HFF-Myc (cell line): ENCODE measurements at regions not wholly inside any gene's neighbourhood (a gene's known extent, or its start where the extent isn't known, plus 50 kb on each side); places are given as distances from the start of the nearest gene placed in this dataset.

Source experiments
- DNase-seq: peaks from one replicate; pipeline ENCODE4 v3.0.0-alpha.2; 2011; ENCODE audit warnings: low read depth; ENCODE audit errors: extremely low read depth
- H3K4me3 ChIP-seq: replicated peaks from 2 replicates; pipeline ENCODE4 v1.5.1; 2011; ENCODE audit warnings: low read depth, mild to moderate bottlenecking, control low read depth, low read length
- TF ChIP-seq, protein P1 (sequence below): IDR thresholded peaks from 2 replicates; pipeline ENCODE4 v1.5.1; 2012; ENCODE audit warnings: mild to moderate bottlenecking, low read depth, low read length, control low read depth; ENCODE audit errors: missing control alignments

DNA sequence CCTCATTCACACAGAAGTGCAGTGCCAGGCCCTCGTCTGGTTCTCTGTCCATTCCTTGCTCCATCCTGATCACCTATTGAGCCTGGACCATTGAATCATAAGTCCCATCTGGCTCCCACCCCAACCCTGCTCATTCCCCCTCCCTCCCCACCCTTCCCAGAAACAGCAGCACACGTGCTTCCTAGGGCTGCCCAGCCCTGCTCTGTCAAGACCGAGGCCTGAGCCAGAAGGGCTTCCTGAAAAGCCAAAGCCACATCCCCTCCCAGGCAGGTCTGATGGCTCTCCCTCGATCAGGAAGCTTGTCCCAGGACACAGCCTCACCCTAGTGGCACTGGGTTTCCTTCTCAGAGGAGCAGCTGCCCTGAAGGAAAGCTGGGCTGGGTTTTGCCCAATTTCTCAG is 79.8 kb upstream of the FZD7 start:
- TF ChIP-seq, protein P1, sequence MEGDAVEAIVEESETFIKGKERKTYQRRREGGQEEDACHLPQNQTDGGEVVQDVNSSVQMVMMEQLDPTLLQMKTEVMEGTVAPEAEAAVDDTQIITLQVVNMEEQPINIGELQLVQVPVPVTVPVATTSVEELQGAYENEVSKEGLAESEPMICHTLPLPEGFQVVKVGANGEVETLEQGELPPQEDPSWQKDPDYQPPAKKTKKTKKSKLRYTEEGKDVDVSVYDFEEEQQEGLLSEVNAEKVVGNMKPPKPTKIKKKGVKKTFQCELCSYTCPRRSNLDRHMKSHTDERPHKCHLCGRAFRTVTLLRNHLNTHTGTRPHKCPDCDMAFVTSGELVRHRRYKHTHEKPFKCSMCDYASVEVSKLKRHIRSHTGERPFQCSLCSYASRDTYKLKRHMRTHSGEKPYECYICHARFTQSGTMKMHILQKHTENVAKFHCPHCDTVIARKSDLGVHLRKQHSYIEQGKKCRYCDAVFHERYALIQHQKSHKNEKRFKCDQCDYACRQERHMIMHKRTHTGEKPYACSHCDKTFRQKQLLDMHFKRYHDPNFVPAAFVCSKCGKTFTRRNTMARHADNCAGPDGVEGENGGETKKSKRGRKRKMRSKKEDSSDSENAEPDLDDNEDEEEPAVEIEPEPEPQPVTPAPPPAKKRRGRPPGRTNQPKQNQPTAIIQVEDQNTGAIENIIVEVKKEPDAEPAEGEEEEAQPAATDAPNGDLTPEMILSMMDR = no peak
- DNase-seq = no peak

DNA sequence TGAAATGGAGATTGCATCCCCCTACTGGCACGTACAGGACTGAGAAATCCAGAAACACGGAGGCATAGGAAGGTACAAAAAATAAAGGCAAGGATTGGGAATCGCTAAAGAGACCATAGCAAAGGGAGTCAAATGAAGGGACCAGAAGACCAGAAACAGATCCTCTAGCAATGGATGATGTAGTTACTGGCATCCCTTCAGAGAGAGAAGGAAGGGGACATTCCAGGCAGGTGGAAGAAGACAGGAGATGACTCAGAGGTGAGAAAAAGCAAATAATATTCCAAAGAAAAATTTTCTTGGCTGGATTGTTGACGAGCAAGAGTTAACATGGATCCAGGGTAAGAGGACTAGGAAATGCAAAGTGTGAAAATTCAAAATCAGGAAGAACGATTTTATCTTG is 78.4 kb upstream of the FZD7 start:
- no peak overlapping the region for H3K4me3 ChIP-seq
- no peak for DNase-seq
- TF ChIP-seq, protein P1 = no peak

More for the DNA sequence above, 79.8 kb upstream of the FZD7 start:
- no peak overlapping the region for H3K4me3 ChIP-seq

DNA sequence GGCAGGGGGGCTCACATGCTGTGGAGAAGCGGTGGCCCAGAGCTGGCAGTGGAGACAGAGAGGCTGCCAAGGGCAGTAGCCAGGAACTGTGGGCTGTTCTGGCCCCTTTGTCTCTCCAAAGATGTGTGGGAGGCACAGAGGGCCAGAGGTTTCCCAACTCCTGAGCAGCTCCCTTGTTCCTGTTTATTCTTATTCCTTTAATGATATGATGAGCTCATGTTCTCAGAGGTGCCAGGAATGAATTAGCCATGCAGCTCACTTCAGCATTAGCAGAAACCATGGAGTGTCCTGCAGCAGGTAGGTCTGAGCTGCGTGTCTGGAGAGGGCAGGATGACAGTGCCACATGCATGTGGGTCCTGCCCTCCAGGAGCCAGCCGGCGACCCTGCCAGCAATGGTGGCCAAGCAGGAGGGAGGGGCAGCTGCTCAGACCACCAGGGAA is 77.9 kb upstream of the FZD7 start:
- no peak for DNase-seq
- no peak overlapping the region for H3K4me3 ChIP-seq
- TF ChIP-seq, protein P1 = no peak

DNA sequence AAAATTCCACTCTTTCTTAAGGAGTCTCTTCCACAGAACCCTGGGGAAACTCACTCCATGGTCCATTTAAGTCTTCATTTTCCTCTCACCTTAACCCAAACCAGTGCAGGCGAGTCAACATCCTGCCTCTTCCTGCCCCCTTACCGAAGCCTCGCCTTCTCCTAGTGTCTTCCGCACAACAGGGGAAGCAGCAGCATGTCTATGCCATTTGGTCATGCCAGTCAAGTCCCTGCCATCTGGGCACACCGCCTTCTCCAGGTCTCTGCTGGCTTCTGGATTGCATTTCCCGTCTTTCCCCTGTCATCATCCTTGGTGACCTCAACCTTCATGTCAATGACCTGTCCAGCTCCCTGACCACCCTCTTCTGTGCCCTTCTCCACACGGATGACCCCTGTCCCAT is 77.3 kb upstream of the FZD7 start:
- TF ChIP-seq, protein P1 = no peak
- DNase-seq = no peak
- H3K4me3 ChIP-seq = no peak overlapping the region

DNA sequence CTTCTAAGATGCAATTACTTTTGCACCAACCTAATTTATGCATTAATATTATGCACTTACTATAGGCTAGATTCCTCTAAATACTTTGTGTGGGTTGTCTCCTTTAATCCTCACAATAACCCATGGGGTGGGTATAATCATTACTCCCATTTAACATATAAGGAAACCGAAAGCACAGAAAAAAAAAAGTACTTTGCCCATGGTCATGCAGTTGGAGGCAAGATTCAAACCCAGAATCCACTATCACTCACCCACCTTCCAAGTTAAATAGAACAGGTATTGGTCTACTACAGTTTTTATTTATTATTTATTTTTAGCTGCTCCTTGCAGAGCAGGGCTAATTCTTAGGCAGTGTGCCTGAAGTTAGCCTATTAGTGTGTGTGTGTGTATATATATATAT is 76.6 kb upstream of the FZD7 start:
- no peak overlapping the region for H3K4me3 ChIP-seq
- no peak for DNase-seq
- TF ChIP-seq, protein P1 = no peak

DNA sequence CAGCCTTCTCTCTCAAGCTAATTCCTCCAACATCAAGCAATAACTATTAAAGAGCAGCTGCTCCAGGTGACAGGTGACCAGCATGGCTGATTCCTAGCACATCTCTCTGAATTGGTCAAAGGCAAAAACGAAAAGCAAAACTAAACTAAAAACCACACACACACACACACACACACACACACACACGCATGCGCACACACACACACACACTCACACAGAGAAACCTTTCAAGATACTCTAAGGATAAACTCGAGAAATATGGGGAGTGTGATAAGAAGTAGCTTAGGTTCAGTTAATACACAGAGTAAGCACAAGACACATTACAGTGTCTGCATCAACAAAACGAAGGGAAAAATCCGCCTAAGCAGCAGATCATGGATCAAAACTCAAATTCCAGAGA is 74.5 kb upstream of the FZD7 start:
- TF ChIP-seq, protein P1 = no peak
- no peak overlapping the region for H3K4me3 ChIP-seq
- DNase-seq = no peak

DNA sequence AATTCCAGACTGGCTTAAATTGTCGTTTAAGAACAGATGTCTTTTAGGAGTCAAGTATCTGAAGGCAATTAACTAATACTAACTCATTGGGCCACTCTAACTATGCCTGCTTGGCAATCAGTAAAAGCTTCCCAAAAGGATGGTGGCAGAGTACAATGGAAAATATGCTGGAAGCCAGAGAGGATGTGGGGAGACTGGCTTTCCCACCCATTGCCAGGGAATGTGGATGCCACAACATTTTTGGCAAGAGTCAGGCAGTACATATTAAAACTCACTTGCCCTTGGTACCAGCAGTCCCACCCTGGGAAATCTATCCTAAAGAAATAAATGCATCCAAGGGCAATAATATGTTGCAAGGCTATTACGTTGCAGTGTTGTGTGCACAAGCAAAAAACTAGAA is 74.0 kb upstream of the FZD7 start:
- no peak for DNase-seq
- no peak overlapping the region for H3K4me3 ChIP-seq
- TF ChIP-seq, protein P1 = no peak
